Right atrium auricular region (tissue), 2 donors: ENCODE measurements at regions not wholly inside any gene's neighbourhood (a gene's known extent, or its start where the extent isn't known, plus 50 kb on each side); places are given as distances from the start of the nearest gene placed in this dataset.
"Not testable (repeated sequence)": the region's sequence is repeated elsewhere in the genome, so short reads cannot be mapped to it uniquely, and the experiment has no call there.

Experiments
- DNase-seq: peaks from one replicate; pipeline ENCODE4 v3.0.0-alpha.2; 2019; ENCODE audit warnings: low spot score
- H3K27ac ChIP-seq, 2 donors: fragments of 200-600 bp; sonication (generic); 1 replicate in 1 of 2; 2 replicates in 1 of 2; pipeline ENCODE4 v1.5.1; 2016 to 2019
- H3K27me3 ChIP-seq, 2 donors: fragments of 200-600 bp; sonication (generic); one replicate each; pipeline versions ENCODE4 v1.5.1 to v1.6.0; 2017 to 2019
- H3K36me3 ChIP-seq: fragments of 200-600 bp; sonication (generic); one replicate; pipeline ENCODE4 v1.5.1; 2016
- H3K4me1 ChIP-seq, 2 donors: fragments of 200-600 bp; sonication (generic); one replicate each; pipeline versions ENCODE4 v1.5.1 to v1.6.0; 2017 to 2019
- H3K4me3 ChIP-seq, 2 donors: fragments of 200-600 bp; sonication (generic); 1 replicate in 1 of 2; 2 replicates in 1 of 2; pipeline ENCODE4 v1.5.1; 2017 to 2019; ENCODE audit warnings: mild to moderate bottlenecking in 1 of 2, moderate library complexity in 1 of 2
- H3K9me3 ChIP-seq, 2 donors: fragments of 200-600 bp; sonication (generic); one replicate each; pipeline ENCODE4 v1.5.1; 2019
- CTCF ChIP-seq, 2 donors: fragments of 200-600 bp; sonication (generic); IDR thresholded peaks; one replicate each; pipeline ENCODE4 v1.5.1; 2019; ENCODE audit warnings: antibody characterized with exemption in 2 of 2

GRCh38 chr5:1594357-1595106 lies 70.8 kb upstream of the LPCAT1 start:
- no peaks in the 10 kb centered on the region for H3K36me3 ChIP-seq
- peak overlapping the region; percentile 65 to 66 for H3K4me3 ChIP-seq
- no peaks in the 10 kb centered on the region for H3K27me3 ChIP-seq
- H3K27ac ChIP-seq = peak overlapping the region; percentile 80 to 86
- TF ChIP-seq CTCF (IDR thresholded peaks at IDR 0.05) = peak; percentile 15 to 60
- peaks cover 0 to 6% of the 10 kb centered on the region in 2 donors for H3K4me1 ChIP-seq
- H3K9me3 ChIP-seq = no peaks in the 10 kb centered on the region
- no peak for DNase-seq

GRCh38 chr5:1593903-1594356 lies 70.2 kb upstream of the LPCAT1 start:
- Histone ChIP-seq H3K36me3 (no peaks in the 10 kb centered on the region), H3K4me1 (peaks cover 0 to 6% of the 10 kb centered on the region in 2 donors), H3K27me3 (no peaks in the 10 kb centered on the region), H3K27ac (peak overlapping the region; percentile 80 to 86), H3K4me3 (peak overlapping the region; percentile 65 to 66), H3K9me3 (no peaks in the 10 kb centered on the region)
- no peak for TF ChIP-seq CTCF (IDR thresholded peaks at IDR 0.05)
- DNase-seq = no peak

DNA sequence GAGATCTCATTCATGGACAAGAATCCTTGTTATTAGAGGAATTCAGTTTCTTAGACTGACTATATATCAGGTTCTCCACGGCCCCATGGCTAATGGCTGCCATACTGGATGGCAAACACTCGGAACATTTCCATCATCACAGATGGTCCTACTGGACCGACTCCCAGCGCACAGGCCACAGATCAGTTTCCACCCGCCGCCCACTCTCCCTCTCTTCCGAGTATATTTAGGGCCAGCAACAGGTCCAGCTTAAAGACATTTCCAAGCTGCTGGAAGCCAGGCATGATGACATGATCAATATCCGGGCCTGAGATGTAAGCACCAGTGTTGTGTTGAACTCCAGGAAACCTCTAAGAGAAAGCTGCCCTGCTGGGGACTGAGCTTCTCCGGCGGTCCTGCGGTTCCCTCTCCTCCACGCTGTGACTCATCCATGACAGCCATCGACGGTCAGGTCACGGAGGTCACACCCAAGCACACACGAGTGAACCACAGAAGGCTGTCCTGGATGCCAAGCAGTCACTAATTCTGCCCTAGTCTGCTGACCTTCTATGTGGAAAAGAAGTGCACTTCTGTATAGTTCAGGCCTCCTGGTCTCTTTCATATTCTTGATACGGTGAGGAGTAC lies 64.4 kb upstream of the LPCAT1 start:
- not testable (repeated sequence) for H3K27ac ChIP-seq, H3K4me1 ChIP-seq, H3K4me3 ChIP-seq, DNase-seq, H3K27me3 ChIP-seq, H3K36me3 ChIP-seq, H3K9me3 ChIP-seq

- not testable (repeated sequence) for H3K27ac ChIP-seq, H3K27me3 ChIP-seq, H3K9me3 ChIP-seq, H3K4me1 ChIP-seq, DNase-seq, H3K4me3 ChIP-seq
- H3K36me3 ChIP-seq = peaks cover 14% of the 10 kb centered on the region
These were observed 59.5 kb upstream of the LPCAT1 start for GRCh38 chr5:1583081-1583875.

- not testable (repeated sequence) for H3K36me3 ChIP-seq, H3K27me3 ChIP-seq, H3K4me3 ChIP-seq, DNase-seq, H3K4me1 ChIP-seq, H3K9me3 ChIP-seq, H3K27ac ChIP-seq
These were observed 55.6 kb upstream of the LPCAT1 start for GRCh38 chr5:1579389-1579788.

- not testable (repeated sequence) for H3K36me3 ChIP-seq, H3K27ac ChIP-seq
These were observed 53.1 kb upstream of the LPCAT1 start for GRCh38 chr5:1576851-1577250.

DNA sequence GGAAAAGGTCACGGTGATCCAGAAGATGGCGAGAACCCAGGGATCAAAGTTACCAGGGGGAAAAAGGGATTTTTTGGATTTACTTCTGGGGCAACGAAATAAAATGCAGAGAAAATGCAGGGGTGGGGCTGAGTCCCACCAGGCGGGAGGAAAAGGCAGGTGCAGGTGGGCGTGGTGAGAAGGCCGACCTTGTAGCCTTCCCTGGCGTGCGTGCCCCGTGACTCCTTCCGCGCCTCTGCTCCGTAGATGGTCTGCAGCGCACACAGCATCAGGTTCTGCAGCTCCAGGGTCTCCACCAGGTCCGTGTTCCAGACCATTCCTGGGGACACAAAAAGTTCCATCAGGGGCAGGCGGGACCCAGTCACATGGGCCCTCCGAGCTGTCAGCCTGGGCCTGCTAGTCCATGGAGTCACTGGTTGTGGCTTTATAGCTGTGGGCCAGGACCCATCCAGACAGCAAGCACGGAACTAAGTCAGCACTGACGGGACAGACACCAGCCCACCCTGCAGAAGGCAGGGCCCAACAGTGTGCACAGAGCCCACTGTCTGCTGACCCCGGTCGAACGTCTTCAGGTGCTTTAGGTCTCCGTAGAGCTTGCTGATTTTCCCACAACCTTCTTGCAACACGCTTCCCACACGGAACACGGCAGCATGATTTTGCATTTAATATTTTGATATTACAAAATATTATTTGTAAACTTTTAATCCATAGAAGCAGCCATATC lies 52.4 kb upstream of the LPCAT1 start:
- not testable (repeated sequence) for H3K4me3 ChIP-seq, H3K9me3 ChIP-seq, H3K27ac ChIP-seq, H3K27me3 ChIP-seq, DNase-seq, H3K4me1 ChIP-seq
- H3K36me3 ChIP-seq = peaks cover 11% of the 10 kb centered on the region

More at GRCh38 chr5:1576851-1577250, 53.1 kb upstream of the LPCAT1 start:
- H3K9me3 ChIP-seq, H3K4me1 ChIP-seq, H3K27me3 ChIP-seq, DNase-seq, H3K4me3 ChIP-seq: not testable (repeated sequence)

GRCh38 chr5:1575491-1575890 lies 51.7 kb upstream of the LPCAT1 start:
- H3K27ac ChIP-seq, H3K9me3 ChIP-seq, DNase-seq, H3K4me3 ChIP-seq, H3K27me3 ChIP-seq, H3K4me1 ChIP-seq: not testable (repeated sequence)
- peaks cover 15% of the 10 kb centered on the region for H3K36me3 ChIP-seq

DNA sequence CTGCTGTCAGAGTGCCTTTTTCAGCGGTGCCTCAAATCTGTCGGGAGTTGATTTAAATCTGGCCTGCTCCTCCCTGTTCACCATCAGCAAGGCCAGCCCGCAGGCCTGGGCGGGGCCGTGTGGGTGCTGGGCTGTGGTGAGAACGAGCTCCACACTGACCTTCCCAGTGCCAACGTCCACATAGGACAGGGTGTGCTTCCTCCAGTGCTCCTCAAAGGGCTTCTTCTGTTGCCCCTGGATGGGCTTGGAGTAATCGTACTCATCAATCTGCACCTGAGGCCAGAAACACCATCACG lies 50.2 kb upstream of the LPCAT1 start:
- not testable (repeated sequence) for H3K27me3 ChIP-seq, H3K27ac ChIP-seq, H3K4me1 ChIP-seq, DNase-seq, H3K9me3 ChIP-seq, H3K4me3 ChIP-seq, H3K36me3 ChIP-seq

DNA sequence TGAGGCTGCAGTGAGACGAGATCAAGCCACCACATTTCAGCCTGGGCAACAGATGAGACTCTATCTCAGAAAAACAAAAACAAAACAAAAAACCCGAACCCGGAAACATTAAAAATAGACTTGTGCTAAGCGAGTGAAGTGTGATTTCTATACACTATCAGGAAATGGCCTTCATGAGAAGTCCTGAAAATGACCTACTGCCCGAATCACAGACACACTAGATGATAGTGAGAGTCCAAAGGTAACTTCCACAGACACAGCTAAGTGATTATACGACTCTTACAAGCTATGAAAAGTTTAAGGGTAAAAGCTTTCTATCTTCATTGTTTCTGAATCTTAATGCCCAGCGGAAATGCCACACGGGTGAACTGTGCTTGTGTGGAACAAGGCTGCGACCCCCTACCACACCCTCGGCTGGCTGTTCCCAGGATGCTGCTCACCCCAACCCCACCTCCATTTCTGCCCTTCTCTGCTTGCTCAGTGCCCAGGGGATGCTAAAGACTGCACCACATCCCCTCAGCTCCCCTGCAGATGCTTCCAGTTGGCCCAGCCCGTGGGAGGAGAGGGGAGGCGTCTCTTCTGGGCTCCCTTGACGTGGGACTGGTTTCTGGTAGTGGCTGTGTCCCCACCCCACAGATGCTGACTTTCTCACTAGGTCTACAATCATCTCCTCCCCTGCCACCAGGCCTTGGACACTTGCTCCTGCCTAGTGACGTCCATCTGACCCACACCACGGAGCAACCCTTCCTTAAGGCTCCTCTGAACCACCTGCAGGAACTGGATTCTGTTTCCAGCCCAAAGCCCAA lies 49.7 kb upstream of the LPCAT1 start:
- not testable (repeated sequence) for H3K9me3 ChIP-seq, H3K4me1 ChIP-seq, H3K4me3 ChIP-seq, DNase-seq, H3K27me3 ChIP-seq, H3K27ac ChIP-seq, H3K36me3 ChIP-seq
